ENCODE measurements at regions not wholly inside any gene's neighbourhood (a gene's known extent, or its start where the extent isn't known, plus 50 kb on each side); places are given as distances from the start of the nearest gene placed in this dataset.
"Not testable (repeated sequence)": the region's sequence is repeated elsewhere in the genome, so short reads cannot be mapped to it uniquely, and the experiment has no call there.

DNA sequence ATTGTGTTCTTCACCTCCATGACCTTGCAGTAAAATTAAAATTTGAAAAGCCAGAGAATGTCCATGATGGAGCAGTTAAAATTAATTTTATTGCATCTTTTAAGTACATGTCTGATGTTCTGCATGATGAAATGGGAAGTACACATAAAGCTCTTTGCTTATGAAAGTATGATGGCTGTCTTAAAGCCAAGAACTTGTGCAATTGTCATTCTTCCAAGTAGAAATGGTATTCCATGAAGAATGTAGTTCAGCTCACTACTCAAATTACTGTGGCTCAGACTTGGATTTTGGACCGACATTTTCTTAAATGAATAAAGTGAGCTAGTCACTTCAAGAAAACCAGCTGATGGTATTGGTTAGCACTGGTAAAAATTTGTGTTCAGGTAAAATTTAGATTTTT is 161.7 kb upstream of the CXCL13 start:
- DNase-seq (ENCODE audit: low read depth), result no peak

DNA sequence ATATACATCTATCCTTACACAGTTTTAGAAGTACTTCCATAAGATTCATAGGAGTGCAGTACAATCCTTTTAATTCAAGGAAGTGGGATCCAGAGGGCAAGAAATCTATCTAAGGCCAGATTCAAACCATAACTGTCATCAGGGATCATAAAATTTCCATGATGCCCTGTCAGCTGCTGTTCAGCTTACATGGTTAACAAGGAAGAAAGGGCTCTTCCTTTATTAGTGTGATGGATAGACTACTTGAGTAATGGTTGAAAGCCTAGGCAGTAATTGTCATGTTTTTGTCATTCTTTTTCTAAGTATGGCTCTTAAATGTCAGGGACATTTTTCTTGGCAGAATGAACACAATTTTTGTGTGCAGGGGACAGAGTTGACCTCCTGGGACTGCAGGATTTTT is 159.8 kb upstream of the CXCL13 start:
- no peak for DNase-seq (ENCODE audit: low read depth)

DNA sequence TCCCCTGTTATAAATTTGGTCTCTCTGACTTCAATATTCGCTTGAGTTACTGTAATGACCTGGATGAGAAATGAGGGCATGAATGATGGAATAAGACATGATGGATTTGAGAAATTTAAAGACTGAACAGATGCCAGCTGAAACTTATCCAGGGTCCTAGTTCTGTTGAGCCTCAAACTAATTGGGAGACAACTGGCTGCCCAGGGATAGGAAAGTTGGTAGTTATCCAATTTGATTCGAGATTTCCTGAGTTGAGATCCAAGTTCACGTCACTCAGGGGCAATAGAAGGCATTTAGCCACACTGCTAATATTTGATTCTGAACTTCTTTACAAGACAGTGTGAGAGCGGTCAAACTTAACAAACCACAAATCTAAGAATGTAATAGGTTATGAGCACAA is 159.0 kb upstream of the CXCL13 start:
- DNase-seq (ENCODE audit: low read depth), result no peak

DNA sequence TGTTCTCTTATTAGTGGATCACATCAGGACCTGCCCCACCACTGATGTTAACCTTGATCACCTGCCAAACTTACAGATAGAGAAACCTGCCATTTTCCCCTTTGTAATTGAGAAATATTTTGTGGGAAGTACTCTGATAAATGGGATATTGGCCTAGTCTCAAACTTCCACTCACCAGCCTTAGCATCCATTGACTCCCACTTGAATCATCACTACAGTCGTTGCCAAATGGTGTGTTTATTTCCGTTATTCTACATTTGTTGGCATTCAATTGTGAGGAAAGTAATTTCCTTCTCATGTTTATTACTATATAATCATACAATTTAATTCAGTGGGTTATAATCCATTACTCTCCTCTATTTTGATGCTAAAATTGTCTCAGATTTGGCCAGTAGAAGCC is 156.4 kb upstream of the CXCL13 start:
- DNase-seq (ENCODE audit: low read depth), result peak; percentile 15

DNA sequence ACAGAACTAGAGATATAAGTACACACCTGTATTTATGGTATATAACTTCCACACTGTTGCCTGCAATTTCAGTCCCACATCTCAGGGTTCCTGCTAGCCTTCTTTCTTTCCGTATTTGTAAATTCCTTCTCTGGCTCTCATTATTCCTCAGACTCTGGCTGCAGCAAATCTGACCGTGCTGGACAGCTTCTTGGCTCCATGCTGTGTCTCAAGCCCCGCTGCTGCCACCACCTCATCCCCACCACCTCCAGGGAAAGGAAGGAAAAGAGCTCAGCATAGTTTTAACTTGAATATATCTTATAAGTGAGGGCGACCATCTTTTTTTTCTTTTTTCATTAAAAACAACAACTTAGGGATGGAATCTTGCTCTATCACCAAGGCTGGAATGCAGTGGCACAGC is 155.6 kb upstream of the CXCL13 start:
- DNase-seq (ENCODE audit: low read depth), result no peak

DNA sequence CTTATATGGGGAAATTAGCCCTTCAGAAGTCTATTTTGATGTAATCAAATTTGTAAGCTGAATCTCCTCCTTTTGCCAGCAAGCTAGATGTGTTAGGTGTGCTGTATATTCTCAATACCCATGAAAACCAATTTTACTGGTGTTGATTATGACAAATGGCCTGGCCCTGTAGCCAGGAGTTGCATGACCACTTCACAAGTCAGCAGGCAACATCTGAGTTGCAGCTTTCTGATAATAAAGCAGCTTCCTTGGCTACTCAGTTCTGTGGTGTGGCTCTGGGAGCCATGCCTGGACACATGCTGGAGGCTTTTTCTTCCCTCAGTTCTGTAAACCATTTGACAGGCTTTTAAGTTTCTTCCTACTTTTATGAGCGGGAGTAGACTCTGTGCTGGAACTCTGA is 154.1 kb upstream of the CXCL13 start:
- peak; percentile 15 for DNase-seq (ENCODE audit: low read depth)

DNA sequence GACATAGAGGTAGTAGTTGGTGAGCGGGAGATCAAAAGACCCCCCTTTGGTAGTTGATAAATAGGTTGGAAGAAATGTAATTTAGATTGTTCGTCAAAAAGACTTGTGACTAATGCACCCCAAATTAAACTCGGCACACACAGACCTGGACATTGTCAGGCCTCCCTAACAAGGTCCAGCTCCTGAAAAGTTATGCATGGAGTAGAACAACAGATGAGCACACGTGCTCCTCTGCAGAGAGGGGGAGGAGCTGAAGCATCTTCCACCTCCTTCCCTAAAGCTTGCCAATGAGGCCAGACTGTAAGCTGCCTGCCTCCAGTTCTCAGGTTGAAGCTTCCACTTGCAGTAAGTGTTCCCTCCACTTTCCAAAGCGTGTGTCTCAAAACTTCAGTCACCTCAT is 153.5 kb upstream of the CXCL13 start:
- not testable (repeated sequence) for DNase-seq (ENCODE audit: low read depth)

DNA sequence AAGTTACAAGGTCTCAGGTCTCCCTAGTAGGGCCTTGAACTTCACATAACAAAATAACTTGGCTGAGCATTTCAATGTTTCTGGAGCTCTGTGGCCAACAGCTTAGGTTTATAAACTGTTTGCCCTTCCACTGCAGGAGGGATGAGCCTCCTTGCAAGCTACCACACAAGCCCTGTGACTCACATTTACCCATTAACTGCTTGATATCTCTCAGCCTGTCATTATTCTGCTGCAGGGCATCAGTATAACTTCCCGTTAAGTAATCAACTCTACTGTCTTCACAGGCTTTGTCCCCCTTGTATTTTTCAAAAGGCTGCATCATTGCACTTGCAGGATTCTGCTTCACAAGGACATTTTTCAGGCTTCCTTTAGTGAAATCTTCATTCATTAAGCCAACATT is 151.7 kb upstream of the CXCL13 start:
- no peak for DNase-seq (ENCODE audit: low read depth)

DNA sequence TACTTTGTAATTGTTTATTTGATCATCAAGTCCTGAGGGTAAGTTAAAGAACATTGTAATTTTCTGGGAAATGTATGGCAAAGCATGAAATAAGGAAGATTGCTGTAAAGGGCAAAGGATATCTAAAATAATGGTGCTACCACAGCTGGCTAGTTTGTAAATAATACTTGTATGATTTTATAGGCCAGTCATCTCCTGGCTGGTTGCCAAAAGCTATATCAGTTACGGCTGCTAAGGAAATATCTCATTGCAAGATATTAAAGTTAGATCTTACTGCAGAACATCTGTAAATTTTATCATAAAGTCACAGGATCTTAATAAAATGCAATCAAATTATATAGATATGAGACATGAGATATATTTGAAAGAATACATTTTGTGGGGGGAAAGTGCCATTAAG is 150.8 kb upstream of the CXCL13 start:
- peak; percentile 45 for DNase-seq (ENCODE audit: low read depth)

DNA sequence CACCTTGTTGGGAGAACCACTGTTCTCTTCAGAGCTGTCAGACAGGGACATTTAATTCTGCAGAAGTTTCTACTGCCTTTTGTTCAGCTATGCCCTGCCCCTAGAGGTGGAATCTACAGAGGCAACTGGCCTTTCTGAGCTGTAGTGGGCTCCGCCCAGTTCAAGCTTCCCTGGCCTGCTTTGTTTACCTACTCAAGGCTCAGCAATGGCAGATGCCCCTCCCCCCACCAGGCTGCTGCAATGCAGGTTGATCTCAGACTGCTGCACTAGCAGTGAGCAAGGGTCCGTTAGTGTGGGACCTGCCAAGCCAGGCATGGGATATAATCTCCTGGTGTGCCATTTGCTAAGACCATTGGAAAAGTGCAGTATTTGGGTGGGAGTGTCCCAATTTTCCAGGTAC is 141.5 kb upstream of the CXCL13 start:
- not testable (repeated sequence) for DNase-seq (ENCODE audit: low read depth)

DNA sequence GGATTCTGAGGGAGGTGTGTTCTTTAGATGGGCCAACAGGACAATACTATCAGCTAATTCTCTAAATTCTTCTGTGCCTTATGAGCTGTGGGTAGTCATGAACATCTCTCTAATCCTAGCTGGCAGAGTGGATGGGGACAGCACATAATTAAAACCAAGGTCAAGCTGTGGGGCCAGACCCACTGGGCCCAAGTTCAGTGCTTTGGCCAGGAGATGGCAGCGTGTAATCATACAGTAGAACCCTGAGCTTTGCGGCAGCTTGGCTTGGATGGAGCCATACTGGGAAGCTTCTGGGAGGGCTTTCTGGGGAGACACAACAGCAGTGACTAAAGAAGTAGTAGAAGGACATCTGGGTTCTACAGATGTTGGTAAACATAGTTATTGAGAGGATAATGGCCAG is 140.3 kb upstream of the CXCL13 start:
- DNase-seq (ENCODE audit: low read depth), result peak; percentile 46

DNA sequence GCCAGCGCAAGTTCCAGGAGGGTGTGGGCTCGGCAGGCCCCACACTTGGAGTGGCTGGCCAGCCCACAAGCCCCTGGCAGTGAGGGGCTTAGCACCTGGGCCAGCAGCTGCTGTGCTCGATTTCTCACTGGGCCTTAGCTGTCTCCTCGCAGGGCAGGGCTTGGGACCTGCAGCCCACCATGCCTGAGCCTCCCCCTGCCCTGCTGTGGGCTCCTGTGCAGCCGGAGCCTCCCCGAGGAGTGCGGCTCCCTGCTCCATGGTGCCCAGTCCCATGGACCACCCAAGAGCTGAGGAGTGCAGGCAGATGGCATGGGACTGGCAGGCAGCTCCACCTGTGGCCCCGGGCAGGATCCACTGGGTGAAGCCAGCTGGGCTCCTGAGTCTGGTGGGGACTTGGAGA is 139.2 kb upstream of the CXCL13 start:
- DNase-seq (ENCODE audit: low read depth), result no peak

DNA sequence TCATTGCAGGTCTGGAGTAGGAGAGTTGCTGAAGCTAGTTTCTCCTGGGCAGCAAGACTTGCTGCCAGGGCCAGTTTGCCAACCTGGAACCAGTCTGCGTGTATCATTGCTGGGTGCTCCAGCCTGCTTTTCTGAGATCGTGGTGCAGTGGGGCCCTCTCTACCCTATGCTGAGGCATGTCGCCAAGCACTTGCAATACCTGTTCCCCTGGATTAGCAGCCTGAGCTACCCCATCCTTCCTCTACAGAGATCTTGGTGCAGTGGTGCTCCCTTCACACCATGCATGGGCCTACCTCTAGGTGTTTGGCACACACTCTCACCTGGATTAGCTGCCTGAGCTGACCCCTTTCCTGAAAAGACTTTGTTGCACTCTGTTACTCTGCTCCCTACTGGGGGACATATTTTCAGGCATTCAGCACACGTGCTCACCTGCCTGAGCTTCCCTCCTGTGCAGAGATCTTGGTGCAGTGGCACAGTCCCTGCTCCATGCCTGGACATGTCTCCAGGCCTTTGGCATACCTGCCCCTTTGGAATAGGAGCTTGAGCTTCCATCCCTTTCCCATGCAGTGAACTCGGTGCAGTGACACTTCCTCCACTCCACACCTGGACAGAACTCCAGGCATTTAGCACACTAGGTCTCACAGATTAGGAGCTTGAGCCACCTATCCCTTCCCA is 133.7 kb upstream of the CXCL13 start:
- no peak for DNase-seq (ENCODE audit: low read depth)

DNA sequence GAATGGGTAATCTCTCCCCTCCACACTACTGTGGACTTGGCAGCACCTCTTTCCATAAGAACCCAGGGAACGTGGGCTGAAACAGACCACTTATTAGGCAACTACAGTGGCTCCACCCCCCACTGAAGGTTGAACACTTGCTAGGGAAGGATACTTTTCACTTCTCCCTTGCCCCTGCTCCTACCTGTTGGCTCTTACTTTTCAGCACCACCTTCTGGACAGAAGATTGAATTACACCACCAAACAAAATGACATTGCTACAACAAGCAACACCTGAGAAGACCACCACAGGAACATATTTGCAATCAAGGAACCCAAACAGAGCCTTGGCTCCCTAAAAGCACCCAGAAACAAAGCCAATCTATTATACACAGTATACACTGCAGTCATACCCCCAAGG is 132.1 kb upstream of the CXCL13 start:
- DNase-seq (ENCODE audit: low read depth), result no peak

DNA sequence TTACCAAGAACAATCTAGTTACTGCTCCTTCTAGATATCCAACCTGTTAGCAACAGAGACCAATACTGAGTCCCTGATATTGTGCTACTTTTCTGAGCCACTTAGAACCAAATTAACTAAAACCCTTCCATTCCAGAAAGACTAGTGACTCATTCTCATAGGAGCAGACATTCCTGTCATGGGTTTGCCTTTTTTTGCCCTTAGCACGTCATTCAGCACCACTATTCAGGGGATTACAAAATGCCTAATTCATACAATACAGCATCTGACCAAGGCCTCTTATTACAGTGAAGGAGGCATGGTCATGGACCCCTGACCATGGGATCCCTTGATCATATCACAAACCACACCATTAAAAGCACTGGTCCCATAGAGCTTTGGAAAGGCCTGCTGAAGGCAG is 123.8 kb upstream of the CXCL13 start:
- peak; percentile 49 for DNase-seq (ENCODE audit: low read depth)

DNA sequence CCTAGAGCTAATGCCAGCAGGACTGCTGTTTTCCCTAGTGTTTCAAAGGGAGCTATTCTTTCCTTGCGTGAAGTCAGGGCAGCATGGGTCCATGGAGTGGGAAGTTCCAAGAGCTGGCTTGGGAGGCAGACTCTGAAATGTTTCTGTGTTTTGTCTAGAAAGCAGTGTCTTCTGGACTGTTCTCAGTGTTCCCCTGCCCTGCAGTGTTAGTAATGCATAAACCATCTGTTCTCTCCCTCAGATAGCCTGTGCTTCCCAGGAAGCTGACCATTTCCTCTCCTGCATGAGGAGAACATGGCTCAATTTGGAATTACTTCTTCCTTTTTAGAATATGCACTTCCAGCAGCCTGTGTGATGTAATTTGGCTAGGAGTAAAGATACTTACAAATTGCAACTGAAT is 116.7 kb upstream of the CXCL13 start:
- DNase-seq (ENCODE audit: low read depth), result peak; percentile 54

DNA sequence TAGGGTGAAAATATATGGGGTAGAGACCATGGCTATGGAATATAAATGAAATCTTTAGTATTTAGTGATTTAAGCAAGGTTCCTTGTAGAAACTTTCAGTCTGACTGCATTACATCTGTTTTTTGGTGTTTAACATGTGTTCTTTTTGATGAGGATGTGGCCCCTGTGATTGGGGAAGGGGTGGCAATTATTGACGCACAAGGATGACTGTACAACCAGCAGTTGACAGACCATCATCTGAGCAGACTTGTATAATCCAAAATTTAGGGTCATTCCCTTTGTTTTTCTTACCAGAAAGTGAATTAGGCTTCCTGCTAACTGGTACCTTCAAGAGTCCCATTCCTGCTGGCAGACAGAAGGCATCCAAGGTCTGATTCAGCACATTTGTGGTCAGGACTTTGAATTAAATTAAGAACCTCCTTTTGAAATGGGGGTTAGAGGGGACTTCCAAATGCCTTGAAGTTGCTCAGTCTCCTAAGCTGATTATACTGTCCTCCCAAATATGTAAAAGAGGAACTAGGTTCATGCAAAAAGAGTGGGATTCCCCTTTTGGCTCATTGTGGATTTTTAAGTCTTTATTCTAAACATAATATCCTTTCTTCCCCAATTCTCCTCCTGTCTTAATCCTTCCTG is 112.4 kb upstream of the CXCL13 start:
- peak; percentile 17 for DNase-seq (ENCODE audit: low read depth)

DNA sequence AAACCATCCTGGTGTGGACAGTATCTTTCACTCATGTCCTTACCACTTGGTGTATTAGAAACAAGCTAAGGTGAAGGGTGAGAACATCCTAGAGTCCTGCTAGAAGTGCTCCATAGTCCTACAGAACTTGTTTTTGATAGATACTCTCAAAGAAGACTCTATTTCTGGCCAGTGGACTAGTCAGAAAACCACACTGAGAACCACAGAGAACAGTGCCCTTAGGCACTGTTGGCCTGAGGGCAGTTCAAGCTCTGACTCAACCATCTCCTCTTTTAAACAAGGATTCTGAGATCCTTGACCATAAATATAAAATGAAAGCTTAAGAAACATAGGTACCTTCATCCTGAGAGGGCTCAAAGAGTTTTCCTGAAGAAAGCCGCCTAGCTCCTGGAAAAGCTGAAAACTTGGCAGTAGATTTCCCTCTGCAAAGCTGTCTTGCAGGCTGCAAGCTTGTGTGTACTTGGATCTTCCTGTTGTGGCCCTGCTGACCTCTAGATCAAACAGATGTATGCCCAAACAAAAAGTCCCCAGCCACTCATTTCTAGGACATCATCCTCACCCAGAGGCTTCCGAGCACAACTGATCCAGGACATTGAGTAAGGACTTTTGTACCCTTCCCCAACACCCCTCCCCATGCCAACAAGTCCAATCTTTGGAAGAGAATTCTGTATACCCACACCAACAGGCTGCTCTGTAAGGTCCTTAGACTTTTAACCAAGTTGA is 111.6 kb upstream of the CXCL13 start:
- DNase-seq (ENCODE audit: low read depth), result peak; percentile 37

DNA sequence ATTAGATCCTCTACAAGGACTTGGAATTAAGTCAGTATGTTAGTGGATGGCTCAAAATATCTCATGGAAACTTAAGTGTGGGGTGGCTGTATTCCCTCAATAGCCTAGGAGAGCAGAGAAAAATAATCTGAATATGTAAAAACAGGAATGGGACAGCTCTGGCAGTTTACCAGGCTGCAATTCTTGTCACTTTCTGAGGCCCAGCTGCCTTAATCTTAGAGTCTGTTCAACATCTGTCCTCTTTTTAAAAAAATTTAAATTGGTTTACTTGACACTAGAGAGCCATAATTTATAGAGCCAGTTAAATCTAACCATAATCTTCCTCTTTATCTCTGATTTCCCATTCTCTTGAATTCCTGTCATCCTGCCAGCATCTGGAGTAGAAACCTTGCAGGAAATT is 109.2 kb upstream of the CXCL13 start:
- DNase-seq (ENCODE audit: low read depth), result no peak

DNA sequence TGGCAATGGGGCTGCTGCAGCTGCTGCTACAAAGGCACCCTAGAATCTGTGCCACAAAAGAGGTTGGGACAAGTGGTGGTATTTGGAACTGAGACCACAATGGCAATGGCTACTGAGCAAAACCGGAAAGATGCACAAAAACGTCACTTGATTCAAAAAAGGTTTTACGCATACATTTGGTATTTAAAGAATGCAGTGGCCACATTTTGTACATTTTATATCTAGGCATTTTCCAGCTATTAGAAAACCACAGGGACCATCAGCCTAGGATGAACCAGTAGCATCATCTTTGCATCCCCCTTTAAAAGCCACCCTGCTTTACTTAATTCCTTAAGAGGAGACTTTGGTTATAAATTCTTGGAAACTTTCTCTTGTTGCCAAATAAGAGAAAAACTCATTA is 104.8 kb upstream of the CXCL13 start:
- peak; percentile 53 for DNase-seq (ENCODE audit: low read depth)

DNA sequence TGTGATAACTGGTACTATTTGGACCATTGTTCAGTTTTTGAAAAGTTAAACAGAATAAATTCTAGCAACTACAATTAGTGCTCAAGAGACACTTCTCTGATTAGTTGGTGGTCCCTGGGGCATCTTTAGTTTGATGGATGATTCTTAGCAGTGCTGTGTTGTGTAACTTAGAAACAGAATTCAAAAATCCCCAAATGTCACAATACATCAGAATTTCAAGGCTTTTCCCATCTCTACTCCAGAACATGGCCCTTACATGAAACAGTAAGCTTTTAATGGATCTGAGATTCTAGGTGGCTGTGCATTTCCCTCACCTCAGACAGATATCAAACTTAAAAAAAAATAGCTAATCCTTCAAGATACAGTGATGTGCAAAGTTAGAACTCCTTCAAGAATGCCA is 104.4 kb upstream of the CXCL13 start:
- DNase-seq (ENCODE audit: low read depth), result no peak

DNA sequence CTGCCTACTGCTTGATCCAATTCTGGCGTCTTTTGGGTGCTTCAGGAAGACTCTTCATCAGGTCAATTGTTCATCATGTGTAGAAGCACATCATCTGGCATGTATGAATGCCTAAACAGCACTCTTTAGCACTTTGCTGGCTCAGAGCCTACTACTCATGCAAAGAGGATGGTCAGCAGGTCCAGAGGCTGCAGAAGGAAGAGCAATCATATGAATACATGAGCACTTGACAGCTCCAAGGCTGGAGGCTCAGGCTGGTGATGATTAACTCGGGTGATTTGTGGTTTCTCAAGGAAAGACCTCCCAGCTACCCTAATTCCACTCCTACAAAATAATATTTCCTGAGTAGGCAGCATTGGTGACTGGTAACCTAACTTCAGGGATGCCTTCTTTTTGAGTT is 103.8 kb upstream of the CXCL13 start:
- DNase-seq (ENCODE audit: low read depth), result peak; percentile 18

DNA sequence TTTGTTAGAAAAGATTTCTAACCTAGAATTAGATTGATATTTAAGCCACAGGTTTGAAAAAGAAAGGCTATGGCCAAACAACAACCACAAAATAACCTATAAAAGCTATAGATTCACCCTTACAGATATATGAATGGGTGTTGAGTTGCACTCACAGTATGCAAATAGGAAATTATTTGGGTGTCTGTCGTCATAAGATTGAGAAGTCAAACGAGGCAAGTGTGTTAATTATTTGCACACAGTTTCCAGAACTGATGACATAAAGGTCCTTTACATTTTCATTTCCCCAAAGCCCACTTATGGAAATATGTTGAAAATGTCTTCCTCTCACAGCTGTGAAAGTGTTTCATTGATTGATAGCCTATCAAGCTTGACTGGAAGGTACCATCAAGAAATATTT is 101.2 kb upstream of the CXCL13 start:
- no peak for DNase-seq (ENCODE audit: low read depth)
